ENCODE measurements at regions not wholly inside any gene's neighbourhood (a gene's known extent, or its start where the extent isn't known, plus 50 kb on each side); places are given as distances from the start of the nearest gene placed in this dataset.

DNA sequence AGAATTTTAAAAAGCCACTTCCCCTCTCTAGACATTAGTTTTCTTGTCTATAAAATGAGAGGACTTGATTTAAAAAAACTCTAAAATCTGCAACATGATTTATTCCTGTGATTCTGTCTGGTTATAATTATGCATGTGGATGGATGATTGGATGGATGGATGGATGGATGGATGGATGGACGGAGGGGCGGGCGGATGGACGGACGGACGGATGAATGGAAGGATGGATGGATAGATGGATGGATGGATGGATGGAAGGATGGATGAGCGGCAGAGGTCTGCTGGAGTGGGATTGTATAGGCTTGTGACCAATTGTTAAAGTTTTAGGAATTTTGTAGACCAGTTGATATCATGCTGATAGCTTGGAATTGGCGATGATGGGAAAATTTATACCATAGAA lies 135.2 kb upstream of the TIAM1 start:
- H2AFZ ChIP-seq (ENCODE audit: low read depth, low read length): no peak overlapping the region
- no peak overlapping the region for H3K9ac ChIP-seq (replicated peaks; ENCODE audit: extremely low read depth, insufficient read depth, low read length)
- no peak overlapping the region for H3K4me2 ChIP-seq (ENCODE audit: insufficient read depth, low read length)
- H3K79me2 ChIP-seq (ENCODE audit: control insufficient read depth, insufficient read depth, low read length): no peaks in the 10 kb centered on the region
- no peaks in the 10 kb centered on the region for H3K36me3 ChIP-seq (ENCODE audit: control insufficient read depth in 2 of 2, extremely low read depth in 1 of 2, insufficient read depth in 2 of 2, low read length in 2 of 2)
- dilution Hi-C loops (cut with MboI; ENCODE audit: extremely low pct_ligation_motif_present, low sequenced_read_pairs): no loop called here
- intact Hi-C loops (cut with micrococcal nuclease): no loop called here
- H3K9me1 ChIP-seq (replicated peaks; ENCODE audit: control insufficient read depth, extremely low read depth, insufficient read depth, low read length): no peaks in the 10 kb centered on the region
- no peak for FAIRE-seq
- no peak for DNase-seq (ENCODE audit: low read depth, low spot score)
- ChIA-PET CTCF (no interaction called here), POLR2A (no interaction called here)
- no peak overlapping the region for H3K27ac ChIP-seq (ENCODE audit: insufficient read depth, low read depth, low read length)
- H3K4me3 ChIP-seq (replicated peaks in 1 of 3; ENCODE audit: insufficient read depth in 1 of 3, low read depth in 1 of 3, low read length in 3 of 3): no peak overlapping the region
- TF ChIP-seq JUN (IDR thresholded peaks at IDR 0.05; ENCODE audit: borderline replicate concordance, insufficient read depth, insufficient read length, low read depth) (no peak), POLR2AphosphoS5 (IDR thresholded peaks at IDR 0.05; ENCODE audit: insufficient read depth, low read depth, low read length) (no peak), FOS (IDR thresholded peaks at IDR 0.05; ENCODE audit: borderline replicate concordance, insufficient read depth, low read length) (no peak), MYC (IDR thresholded peaks at IDR 0.05; ENCODE audit: low read depth, low read length) (no peak), GATA2 (IDR thresholded peaks at IDR 0.05; ENCODE audit: insufficient read depth, insufficient read length, low read depth, low read length) (no peak), EZH2 (IDR thresholded peaks at IDR 0.05; ENCODE audit: borderline replicate concordance, low read depth, low read length, severe bottlenecking) (no peak), POLR2A (IDR thresholded peaks at IDR 0.05; ENCODE audit: low read depth, low read length) (no peak)
- TF ChIP-seq, protein P1, sequence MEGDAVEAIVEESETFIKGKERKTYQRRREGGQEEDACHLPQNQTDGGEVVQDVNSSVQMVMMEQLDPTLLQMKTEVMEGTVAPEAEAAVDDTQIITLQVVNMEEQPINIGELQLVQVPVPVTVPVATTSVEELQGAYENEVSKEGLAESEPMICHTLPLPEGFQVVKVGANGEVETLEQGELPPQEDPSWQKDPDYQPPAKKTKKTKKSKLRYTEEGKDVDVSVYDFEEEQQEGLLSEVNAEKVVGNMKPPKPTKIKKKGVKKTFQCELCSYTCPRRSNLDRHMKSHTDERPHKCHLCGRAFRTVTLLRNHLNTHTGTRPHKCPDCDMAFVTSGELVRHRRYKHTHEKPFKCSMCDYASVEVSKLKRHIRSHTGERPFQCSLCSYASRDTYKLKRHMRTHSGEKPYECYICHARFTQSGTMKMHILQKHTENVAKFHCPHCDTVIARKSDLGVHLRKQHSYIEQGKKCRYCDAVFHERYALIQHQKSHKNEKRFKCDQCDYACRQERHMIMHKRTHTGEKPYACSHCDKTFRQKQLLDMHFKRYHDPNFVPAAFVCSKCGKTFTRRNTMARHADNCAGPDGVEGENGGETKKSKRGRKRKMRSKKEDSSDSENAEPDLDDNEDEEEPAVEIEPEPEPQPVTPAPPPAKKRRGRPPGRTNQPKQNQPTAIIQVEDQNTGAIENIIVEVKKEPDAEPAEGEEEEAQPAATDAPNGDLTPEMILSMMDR (IDR thresholded peaks at IDR 0.05; ENCODE audit: extremely low read depth in 1 of 2, insufficient read depth in 1 of 2, low read depth in 1 of 2, low read length in 2 of 2): no peak
- TF ChIP-seq, protein P2, sequence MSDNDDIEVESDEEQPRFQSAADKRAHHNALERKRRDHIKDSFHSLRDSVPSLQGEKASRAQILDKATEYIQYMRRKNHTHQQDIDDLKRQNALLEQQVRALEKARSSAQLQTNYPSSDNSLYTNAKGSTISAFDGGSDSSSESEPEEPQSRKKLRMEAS (IDR thresholded peaks at IDR 0.05; ENCODE audit: insufficient read depth, insufficient read length): no peak
- no peaks in the 10 kb centered on the region for H3K27me3 ChIP-seq (ENCODE audit: control insufficient read depth in 2 of 2, insufficient read depth in 2 of 2, low read length in 2 of 2)
- H3K9me3 ChIP-seq (replicated peaks; ENCODE audit: control insufficient read depth, insufficient read depth, low read length): peaks cover 6% of the 10 kb centered on the region
- no peaks in the 10 kb centered on the region for H3K4me1 ChIP-seq (ENCODE audit: control insufficient read depth, extremely low read depth, insufficient read depth, low read length)
- no peaks in the 10 kb centered on the region for H4K20me1 ChIP-seq (replicated peaks; ENCODE audit: control insufficient read depth, extremely low read depth, insufficient read depth, low read length)
- BruUV-seq (replicated peaks): no TSS peak
